HPDE6-E6E7 (cell line): ENCODE measurements at regions not wholly inside any gene's neighbourhood (a gene's known extent, or its start where the extent isn't known, plus 50 kb on each side); places are given as distances from the start of the nearest gene placed in this dataset.

ENCODE experiments used
- DNase-seq: peaks from one replicate; pipeline ENCODE4 v3.0.0; 2011; ENCODE audit warnings: missing footprints; ENCODE audit errors: extremely low spot score

DNA sequence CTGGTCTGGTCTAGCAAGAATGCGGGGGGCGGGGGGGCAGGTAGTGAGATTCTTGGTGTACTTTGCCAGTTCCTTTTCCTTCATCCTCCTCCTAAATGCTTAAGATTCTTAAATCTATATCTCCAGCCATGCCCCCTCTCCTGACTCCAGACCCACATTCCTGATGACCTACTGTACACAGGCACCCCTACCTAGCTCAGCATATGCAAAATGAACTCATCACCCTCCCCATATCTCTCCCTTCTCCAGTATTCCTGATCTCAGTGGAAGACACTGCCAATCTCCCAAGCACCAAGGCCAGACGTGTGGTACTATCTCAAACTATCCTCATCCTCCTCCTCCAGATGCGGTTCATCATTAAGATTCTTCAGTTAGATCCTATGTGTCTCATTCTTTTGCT, 215.8 kb downstream of the SPTSSA start:
- DNase-seq = no peak

DNA sequence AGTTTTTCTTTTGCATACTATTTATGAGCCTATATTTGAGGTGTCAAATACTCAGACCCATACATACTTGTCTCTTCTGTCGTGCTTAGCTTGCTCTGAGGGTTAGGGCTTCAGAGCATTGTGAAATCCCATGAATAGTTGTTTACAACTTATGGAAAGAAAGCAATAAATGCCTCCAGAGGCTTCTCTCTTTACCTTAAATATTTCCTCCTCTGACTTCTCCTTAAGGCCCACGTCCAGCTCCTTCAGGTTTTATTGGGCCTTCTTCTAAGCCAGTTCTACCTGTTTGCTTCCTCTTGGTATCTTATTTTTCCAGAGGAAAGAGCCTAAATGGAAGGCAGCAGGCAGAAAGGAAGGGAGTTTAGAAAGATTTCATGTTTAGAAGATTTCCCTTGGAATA, 218.6 kb downstream of the SPTSSA start:
- no peak for DNase-seq

DNA sequence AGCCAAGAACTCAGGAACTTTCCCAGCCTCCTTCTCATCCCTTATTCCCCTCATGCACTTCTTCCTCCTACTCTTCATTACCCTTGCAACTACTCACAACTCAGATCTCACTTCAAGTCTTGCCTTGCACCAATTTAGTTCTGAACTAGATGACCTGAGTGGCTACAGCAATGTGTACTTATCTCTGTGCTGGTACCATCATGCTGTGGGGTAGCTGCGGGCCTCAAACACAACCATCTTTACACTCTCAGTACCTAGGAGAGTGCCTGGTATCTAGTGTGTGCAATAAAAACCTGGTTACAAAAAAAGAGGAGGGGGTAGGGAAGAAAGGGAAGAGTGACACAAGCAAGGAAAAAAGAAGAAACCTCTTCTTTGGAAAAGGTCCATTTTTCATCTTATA, 219.0 kb downstream of the SPTSSA start:
- no peak for DNase-seq

DNA sequence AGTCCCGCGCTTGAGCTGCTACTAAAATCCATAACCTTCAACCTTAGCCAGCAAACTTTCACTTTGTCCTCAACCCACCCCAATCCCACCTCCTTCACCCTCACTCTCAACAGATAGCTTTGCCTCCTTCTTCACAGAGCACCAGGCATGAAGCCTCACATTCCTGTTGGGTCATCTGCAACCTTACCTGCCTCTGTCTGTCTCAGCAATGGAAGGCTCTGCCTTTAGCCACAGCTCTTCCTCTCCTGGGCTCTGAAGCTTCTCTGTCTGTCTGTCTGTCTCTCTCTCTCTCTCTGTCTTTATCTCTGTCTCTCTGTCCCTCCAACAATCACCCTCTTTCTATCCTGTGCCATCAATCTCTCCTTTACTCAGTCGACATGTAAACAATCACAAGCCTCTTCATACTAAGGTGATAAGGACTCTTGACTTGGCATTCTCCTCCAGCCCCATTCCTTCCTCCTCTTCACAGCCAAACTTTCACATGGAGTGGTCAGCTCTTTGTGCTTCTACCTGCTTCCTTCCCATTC, 220.8 kb downstream of the SPTSSA start:
- no peak for DNase-seq

- DNase-seq = no peak
These were observed 223.4 kb downstream of the SPTSSA start for GRCh38 chr14:34238610-34239009.

DNA sequence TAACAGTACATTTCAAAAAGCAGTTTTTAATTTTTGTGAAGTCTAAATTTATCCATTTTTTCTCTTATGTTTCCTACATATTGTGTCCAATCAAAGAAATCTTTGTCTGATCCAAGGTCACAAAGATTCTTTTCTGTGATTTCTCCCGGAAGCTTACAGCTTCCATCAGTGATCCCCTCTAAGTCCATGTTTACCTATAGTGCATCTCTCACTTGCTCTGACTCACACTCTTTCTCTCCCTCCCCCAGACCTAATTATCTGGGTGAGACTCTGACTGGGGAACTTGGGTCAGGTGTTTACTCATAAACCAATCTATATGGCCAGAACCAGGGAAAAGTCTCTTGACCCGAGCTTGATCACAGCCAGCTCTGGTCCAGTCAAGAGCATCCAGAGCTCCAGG, 224.4 kb downstream of the SPTSSA start:
- DNase-seq = no peak

DNA sequence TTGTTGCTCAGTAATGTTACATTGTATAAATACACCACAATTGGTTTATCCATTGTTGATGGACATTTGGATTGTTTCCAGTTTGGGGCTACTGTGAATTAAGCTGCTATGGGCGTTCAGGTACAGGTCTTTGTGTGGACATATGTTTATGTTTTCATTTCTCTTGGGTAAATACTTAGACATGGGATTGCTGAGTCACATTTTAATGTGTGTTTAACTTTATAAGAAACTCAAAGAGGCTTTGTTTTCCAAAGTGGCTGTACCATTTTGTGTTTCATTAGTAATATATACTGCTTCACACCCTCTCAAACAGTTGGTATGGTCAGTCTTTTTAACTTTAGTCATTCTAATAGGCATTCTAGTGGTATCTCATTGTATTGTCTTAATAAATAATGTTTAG, 225.0 kb downstream of the SPTSSA start:
- DNase-seq = no peak

DNA sequence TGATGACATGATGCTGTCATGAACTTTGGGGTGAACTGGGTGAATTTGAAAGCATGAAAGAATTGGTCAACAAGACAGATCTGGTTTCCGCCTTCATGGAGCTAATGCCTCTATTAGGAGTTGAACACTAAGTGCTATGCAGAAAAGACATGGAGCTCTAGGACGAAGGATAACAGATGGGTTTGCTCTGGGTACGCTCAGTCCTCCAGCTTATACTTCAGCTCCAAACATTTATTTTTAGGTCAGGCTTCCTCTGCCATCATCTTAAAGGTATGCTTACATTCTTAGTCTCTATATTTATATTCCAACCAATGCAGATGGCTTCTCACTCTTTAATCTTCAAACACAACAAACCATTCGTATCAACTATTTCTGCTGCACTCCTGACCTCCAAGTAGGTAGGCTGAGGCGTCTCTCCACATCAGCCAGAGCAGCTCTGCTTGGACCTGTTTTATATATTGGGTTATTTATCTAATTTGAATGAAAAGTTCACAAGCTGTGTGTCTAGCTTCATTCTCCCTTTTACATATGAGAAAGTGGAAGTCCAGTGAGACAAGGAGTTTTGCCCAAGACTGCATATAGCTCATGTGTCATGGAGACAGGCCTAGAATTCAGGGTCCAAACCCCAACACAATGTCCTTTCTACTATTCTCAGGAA, 226.3 kb downstream of the SPTSSA start:
- DNase-seq = no peak

DNA sequence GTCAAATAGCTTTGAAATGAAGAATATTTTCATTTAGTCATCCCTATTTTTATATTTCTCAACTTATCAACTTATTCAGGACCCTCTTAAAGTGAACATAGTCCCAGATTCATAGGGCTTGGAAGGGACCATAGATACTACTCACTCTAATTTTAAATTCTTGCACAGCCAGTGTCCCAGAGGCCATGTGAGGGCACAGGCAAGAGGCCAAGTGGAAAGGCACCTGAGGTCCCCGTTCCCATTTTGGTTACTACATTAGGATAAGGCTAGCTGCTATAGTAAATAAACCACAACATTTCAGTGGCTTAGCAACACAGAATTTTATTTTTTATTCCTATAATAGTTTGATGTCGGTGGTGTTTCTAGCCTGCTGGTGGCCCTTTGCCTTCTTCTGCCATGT, 227.8 kb downstream of the SPTSSA start:
- DNase-seq = no peak

DNA sequence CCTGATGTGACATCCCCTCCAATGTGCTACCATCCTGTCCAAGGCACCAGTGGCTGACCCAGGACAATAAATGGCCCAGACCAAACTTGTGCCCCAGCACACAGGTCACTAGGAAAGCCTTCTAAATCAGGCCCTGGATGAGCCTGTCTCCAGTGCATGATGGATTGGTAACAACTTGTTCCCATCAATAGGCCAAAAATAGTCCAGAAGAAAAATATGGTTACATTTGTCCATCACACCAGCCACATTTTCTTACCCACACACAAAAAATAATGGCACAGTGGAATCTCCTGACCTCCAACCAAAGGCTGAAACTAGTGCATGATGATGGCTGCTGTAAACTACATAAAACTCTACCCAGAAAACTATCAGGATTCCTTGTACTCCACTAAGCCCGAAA, 228.4 kb downstream of the SPTSSA start:
- DNase-seq = no peak

- DNase-seq = no peak
These were observed 229.2 kb downstream of the SPTSSA start for GRCh38 chr14:34232790-34233189.

DNA sequence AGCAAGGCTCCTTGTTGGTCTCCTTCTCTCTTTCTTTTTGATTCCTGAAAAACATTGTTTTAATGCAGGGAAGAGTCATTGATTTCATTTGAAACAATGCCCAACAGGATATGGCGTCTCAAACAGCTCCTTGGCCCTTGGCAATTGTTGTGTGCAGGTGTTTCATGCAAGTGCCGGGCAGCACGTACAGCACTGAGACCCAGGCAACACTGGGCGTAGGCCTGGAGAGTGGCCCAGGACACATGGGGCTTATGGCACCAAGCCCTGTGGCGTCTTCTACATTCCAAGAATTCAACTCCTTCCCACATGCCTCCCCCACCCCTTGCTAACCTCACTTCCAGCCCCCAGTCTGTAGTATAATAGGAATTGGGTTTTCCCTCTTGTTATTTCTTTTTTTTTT, 230.4 kb downstream of the SPTSSA start:
- no peak for DNase-seq

- no peak for DNase-seq
These were observed 232.9 kb downstream of the SPTSSA start for GRCh38 chr14:34229140-34229539.

DNA sequence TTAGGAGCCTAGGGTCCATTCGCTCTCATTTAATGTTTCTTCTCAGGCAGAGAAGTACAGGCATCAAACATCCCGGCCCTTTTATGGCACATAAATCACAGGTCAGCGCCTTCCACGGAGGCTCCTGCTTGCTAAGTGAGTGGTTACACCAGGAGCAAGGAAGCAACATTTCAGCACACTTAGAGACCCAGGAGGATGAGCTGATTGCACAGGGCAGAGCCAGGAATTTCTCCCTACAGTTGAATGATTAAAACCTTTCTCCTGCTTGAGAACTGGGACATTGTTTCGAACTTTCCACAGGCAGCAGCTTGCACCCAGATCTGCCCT, 233.4 kb downstream of the SPTSSA start:
- DNase-seq = no peak

DNA sequence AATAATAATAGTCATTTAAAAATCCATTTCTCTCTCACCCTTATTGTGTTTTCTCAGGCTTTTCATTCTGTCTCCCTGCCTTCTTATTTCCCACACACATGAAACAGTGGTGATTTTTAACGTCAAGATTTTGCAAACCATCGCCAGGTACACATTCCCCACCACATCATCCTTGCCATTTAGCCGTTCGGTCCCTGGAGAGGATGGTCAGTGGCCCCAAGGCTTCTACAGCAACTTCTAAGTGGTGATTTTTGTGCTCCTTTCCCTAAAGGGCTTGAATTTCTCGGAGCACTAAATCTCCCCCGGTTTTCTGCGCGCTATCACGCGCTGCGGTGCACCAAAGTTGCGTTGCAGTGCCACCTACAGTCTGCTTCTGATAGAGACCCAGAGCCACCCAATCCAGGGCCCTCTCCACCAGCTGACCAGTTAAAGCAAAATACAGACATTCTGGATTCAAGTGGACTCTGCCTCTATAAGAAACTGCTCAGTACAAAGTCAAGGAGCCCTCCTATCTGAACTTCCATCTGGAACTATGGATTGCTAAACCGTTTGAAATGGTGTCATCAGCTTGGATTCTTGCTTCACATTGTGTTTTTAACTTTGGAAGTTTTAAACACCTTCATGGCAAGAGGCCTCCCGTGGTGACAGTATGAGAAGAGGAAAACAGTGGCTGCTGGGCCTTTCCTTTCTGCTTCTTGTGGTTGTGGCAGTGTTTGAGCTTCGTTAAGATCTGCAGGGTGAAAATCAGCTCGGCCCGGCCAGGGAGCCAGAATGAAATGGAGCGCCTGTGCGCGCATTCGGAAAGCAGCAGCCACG, 234.0 kb downstream of the SPTSSA start:
- DNase-seq = peak; percentile 71

DNA sequence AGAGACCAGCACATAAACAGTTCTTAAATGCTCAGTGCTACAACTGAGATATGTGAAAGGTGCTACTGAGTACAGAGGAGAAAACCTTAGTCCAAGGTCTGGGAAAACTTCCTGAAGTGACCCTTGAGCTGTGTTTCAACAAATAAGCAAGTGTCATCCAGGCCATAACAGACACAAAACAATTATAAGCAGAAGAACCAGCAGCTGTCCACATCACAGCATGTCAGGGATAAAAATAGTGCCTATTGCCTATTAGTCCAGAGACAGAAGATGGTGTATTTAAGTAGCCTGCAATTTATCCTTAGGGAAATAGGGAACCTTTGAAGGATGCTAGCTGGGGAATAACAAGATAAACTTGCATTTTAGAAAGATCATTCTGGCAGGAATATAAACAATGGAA, 237.8 kb downstream of the SPTSSA start:
- no peak for DNase-seq

DNA sequence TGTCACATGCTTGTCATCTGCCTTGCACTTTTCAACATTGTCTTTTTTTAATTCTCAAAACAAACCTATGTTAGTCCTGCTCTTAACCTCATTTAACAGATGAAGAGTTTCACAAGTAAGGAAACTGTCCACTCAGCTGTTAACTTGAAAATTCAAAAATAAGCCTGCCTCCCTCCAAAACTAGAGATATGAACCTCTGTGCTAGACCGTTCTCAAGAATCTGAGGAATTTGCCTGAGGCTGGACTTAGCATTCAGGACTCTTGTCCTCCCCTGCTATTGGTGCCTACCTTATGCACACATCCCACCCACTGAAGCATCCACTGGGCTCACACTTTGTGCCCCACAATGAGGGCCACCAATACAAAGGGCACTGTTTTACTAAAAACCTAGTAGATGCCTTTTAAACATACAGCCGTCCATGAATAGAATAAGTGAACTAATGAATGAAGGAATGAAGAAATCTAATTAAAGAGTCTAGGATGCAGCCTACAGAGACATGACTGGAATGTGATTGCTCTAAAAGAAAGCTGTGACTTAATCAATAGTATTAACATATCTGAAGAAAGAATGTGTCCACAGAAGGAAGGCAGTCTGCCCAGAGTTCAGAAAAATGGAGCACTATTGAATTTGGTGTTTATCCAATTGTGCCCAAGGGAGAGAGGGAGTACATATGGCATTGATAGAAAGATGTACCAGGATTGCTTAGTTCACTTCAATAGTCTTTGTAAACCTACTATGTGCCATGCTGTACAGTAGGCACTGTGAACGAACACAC, 238.5 kb downstream of the SPTSSA start:
- no peak for DNase-seq

GRCh38 chr14:34222867-34223266, 239.2 kb downstream of the SPTSSA start:
- no peak for DNase-seq

DNA sequence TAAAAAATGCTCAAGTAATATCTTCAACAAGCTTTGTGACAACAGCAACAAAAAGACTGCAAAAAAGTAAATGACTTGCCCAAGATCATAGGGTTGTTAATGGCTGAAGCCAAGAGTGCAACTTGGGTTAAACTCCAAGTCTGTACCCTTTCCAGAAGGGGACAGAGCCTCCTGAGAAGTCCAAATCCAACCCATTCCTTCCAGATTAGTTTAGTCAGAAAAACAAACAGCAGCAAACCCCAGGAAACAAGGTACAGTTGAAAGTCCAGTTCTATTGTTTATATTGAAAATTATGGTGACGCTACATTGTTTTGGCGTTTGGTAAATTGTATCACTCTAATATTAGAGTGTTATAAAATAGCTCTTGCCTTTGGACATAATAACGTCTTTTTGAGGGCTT, 239.9 kb downstream of the SPTSSA start:
- no peak for DNase-seq

DNA sequence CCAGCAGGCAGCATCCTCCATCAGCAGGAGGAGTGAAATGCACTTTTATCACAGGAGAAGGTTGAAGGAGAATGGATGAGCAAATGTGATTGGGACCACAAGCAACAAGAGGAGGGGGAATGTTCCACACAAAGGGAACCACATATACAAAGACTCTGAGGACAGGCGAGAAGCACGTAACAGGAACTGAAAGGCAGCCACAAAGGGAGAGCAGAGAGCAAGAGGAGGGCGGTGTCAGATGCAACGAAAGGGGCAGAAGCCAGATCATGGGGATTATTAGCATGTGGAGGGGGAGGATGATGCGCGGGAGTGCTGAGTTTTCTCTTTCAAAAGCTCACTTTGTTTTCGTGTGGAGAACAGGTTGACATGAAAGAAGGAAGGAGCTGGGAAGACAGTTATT, 241.1 kb downstream of the SPTSSA start:
- DNase-seq = no peak

DNA sequence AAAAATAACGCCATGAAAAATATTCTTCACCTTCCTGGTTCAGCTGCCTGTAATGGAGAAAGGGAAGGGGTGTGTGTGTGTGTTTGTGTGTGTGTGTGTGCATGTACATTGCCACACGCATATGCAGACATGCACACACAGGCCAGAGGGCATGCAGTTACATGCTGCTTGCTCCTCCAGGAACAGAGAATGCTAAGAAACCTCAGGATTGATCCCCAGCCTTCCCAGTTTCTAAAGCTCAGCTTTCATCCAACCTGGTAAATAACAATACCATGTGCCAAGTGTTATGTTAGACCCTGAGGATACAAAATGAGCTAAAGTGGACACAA, 241.7 kb downstream of the SPTSSA start:
- DNase-seq = no peak

- peak; percentile 22 for DNase-seq
These were observed 242.2 kb downstream of the SPTSSA start for GRCh38 chr14:34219661-34220377.
